GM18867 (cell line): ENCODE measurements at regions not wholly inside any gene's neighbourhood (a gene's known extent, or its start where the extent isn't known, plus 50 kb on each side); places are given as distances from the start of the nearest gene placed in this dataset.
"Not testable (repeated sequence)": the region's sequence is repeated elsewhere in the genome, so short reads cannot be mapped to it uniquely, and the experiment has no call there.

ENCODE experiments used
- ATAC-seq: cut with Tn5 transposase; IDR thresholded peaks from one replicate; pipeline ENCODE4 v1.9.1; 2021; ENCODE audit warnings: mild to moderate bottlenecking, moderate library complexity; ENCODE audit not compliant: unreplicated experiment

DNA sequence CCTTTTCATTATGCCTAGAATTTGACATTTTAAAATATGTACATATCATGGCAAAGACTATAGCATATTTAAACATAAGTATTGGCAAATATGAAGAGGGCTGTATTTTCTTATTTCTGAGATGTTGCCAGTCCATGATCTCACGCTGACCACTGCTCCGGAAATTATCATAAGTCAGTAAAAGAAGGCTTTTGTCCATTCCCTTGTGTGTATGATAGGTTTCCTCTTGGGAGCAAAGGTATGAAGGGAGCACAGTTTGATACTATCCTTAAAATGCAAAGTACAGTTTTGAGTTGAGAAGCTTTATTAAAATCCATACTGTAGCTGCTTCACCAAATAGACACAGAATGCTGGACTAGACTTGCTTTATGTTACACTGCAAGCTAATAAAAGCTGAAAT lies 52.6 kb upstream of the AGA start:
- no peak for ATAC-seq

DNA sequence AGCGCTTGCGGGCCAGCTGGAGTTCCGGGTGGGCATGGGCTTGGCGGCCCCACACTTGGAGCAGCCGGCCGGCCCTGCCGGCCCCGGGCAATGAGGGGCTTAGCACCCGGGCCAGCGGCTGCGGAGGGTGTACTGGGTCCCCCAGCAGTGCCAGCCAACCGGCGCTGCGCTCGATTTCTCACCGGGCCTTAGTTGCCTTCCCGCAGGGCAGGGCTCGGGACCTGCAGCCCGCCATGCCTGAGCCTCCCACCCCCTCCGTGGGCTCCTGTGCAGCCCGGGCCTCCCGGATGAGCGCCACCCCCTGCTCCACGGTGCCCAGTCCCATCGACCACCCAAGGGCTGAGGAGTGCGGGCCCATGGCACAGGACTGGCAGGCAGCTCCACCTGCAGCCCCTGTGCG lies 53.4 kb upstream of the AGA start:
- ATAC-seq, result not testable (repeated sequence)

DNA sequence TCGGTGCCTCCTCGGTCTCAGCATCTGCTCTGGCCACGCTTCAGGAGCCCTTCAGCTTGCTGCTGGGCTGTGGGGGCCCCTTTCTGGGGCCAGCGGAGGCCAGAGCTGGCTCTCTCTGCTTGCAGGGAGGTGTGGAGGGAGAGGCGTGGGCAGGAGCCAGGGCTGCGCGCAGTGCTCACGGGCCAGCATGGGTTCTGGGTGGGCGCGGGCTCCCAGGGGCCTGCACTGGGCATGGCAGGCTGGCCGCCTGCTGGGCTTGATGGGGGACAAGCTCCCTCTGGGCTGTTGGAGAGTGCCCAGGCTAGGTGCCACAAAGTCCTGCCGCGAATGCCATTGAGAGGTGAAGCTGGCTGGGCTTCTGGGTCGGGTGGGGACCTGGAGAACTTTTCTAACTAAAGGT lies 57.3 kb upstream of the AGA start:
- ATAC-seq, result no peak

DNA sequence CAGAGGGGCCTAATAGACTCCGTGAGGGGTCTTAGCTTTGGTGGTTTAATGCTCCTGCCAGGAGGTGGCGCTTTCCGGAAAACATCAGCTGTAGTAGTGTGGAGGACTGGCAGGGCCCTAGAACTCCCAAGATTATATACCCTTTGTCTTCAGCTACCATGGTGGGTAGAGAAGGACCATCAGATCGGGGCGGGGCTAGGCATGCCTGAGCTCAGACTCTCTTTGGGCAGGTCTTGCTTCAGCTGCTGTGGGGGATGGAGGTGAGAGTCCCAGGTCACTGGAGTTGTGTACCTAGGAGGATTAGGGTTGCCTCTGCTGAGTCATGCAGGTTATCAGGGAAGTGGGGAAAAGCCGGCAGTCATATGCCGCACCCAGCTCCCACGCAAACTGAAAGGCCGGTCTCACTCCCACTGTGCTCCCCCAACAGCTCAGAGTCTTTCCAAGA lies 63.0 kb upstream of the AGA start:
- ATAC-seq, result no peak

DNA sequence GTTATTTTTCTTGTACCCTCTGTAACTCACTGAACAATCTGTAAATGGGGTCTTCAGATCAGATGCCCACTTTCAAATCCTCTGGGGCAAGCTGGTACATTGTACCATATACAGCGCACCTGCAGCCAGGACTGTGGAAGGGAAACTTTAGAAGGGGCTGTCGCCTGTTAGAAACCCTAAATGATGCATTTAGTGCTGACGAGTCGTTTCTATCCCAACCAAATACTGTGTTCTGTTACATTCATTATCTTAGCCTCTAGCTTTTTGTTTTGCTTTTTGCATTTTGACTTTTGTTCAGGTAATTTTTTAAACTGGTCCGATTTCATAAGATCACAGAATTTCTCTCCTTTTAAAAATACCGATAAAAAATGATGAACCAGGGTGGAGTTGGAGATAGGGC lies 66.4 kb upstream of the AGA start:
- ATAC-seq, result no peak

DNA sequence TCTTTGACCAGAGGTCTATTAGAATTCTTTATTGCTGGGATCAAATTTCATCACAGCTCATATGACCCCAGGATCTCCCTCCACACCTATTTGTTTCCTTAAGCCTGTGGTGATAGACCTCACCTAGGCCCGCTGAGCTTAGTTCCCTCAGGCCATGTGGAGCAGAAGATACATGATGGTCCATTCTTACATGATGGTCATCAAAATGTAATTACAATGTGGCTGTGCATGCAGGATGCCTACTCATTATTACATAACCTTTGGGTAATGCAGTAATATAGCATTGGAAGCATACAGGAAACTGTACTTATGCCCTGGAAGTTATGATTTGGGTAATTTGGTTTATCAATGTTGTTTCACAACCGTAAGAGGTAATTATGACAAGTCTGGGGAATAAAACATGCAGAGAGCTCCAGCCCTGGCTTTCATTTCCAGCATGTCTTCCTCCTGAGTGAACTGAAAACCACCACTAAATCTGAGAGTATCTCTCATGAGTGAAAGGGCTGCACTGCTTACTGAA lies 67.0 kb upstream of the AGA start:
- ATAC-seq, result no peak

DNA sequence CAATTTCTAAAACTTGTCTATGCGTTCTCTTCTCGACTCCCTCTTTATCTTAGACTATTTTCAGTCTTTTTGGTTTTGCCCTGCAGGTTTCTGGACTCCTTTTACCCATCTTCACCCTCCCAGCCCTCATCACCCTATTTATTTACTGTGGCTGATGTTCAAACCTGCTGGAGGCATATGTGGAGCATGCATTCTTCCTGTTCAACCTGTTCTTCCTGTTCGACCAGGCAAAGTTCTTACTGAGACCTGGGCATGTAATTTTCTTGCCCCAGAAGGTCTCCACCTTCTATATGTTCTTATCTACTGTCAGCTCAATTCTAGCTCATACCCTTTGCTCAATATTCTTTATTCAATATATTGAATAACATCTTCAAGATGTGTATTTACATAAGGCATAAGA lies 69.4 kb upstream of the AGA start:
- no peak for ATAC-seq

DNA sequence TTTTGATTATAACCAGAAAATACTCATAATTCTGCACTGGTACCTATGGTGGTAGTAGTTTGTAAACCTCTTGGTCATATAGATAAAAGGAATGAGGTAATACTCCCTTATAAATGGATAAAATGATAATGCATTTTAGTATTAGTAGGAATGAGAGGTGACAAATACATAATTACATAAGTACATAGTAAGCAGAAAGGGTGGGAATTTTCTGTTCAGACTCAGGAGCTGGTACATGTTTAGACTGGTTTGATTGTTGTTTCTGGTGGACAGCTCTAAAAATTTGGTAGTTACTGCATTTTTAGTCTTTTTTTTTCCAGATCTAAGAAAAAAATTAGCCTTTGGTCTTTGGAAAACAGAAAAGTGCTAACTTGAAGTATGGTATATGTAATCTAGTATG lies 70.4 kb upstream of the AGA start:
- ATAC-seq, result no peak

DNA sequence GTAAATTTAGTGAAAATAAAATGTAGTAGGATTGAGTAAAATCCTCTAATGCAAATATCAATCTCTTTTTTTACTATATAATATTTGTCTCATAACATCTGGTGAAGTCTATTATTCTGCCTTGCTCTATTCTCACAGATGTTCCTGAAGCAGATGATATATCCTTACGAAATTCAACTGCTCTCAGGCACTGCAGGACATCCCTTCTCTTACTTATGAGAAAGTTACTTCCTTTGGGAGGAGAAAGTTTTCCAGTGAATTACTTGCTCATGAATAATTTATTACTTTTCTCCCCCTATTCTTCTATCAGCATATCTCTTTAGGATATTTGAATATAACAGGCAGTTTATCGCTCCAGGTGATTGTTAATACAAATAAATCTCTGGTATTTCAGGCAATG lies 75.6 kb upstream of the AGA start:
- no peak for ATAC-seq

DNA sequence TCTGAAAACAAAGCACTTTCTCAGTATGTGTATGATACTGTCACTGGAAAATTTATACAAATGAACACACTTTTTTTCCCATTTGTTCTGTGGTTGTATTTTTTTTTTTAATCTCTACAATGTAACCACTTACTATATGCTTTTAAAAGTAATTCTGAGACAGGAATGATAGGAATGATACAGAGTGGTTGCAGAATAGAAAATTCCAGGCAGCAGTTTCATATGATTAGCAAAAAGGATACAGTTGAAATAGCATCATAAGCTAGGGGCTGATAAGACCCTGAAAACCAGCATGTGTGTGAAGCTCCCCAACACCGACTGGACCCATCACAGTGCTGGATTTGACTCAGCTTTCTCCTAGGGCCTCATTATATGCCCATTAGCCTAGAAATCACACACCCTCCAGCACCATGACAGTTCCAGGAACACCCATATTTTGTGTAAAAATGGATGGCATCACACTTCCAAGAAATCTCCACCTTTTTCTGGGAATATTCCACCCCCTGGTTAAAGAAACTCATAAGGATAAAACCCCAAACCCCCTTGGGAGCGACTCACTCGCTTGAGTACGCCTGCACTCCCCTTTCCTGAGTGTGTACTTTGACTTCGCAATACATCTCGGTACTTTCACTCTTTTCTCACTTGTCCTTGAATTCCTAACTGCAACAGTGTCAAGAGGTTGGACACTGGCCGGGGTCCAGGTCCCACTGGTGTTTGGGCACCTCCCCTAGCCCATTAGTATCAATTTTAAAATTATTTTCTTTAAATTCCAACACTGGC lies 77.4 kb upstream of the AGA start:
- ATAC-seq, result no peak

DNA sequence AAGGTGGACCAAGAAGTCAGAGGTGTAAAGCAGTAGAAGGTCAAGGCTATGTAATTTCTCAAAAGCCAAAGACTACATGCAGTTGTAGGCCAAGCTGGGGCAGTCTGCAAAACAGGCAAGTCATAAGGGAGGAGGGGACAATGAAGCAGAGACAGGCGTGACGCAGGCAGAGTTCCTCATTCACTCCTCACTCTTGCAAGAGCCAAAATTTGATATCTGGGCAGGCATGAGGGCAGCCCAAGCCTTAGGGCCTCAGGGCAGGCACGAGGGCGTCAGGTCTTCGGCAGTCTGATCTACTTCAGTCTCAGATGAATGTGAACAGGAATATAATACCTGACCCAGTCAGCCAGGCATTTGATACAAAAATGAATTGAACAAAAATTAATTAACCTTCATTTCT lies 86.4 kb upstream of the AGA start:
- no peak for ATAC-seq

DNA sequence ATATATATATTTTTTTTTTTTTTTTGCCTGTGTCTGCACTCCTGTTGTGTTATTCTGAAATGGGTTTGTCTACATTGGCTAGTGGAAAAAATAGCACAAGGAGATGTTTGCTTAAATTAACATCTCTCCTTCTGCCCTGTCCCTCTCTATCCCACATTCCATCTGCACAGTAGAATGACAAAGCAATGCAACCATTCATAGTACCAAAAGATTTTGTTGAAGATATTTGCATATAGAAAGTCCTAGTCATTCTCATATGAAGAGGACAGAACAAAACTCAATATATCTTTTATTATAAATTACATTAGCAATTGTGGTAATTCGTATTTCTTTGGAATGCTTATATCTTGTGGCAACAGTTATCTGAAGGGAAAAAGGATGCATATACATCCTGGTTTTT lies 88.3 kb upstream of the AGA start:
- no peak for ATAC-seq

DNA sequence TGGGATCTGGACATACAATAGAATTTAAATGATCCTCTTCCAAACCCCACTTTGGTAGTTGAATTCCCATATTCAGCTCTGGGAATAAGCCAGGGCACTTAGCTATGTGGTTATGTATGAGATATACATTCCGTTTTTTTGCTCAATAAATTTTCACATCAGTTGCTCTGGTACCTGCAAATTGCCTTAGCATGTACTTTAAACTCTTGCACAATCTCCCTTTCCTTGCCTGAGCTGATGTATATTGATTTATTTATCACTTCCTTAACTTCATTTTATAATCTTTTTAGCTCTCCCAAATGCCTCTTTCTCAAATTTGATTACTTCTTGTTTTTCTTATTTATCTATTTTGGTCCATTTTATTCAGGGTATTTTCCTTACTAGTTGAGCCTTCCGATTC lies 90.1 kb upstream of the AGA start:
- ATAC-seq, result no peak

DNA sequence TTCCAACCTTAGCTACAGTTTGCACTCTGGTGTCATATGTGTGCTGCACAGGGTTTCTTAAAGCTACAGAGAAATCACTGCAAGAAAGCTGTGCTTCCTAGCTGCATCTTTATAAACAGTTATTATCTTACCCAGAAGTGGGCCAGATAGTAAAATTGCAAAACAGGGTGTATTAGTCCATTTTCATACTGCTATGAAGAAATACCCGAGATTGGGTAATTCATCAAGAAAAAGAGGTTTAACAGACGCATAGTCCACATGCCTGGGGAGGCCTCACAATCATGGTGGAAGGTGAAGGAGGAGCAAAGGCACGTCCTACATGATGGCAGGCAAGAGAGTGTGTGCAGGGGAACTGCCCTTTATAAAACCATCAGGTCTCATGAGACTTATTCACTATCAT lies 92.6 kb upstream of the AGA start:
- ATAC-seq, result not testable (repeated sequence)

DNA sequence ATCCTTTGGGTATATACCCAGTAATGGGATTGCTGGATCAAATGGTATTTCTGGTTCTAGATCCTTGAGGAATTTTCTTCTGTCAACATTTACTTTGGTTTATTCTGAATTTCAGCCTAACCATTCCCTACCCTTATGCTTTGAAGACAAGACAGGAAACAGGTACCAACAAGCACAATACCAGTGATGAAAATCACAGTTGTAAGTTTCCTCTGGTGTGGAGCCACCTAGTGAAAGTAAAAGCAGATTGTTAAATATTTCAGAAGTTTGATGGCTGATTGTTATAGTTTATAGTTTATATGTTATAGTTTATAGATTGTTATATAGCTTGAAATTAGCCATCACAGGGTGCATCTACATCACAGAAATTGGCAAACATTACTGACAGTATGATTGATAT lies 104.5 kb upstream of the AGA start:
- ATAC-seq, result no peak

DNA sequence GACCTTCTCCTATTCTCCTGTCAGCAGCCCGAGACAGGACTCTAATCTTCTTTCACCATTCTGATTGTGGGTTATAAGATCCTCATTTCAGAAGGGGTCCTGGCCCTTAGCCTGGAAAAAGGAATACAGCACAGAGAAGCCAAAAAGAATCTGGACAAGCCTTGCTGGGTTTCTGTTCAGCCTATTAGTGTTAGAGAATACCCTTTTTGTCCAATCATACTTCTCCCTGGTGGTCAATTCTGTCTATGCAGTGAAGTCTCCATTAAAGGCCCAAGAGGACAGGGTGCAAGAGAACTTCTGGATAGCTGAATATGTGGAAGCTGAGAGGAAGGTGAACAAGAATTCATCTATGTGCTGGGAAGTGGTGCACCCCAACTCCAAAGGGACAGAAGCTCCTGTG lies 105.7 kb upstream of the AGA start:
- no peak for ATAC-seq

DNA sequence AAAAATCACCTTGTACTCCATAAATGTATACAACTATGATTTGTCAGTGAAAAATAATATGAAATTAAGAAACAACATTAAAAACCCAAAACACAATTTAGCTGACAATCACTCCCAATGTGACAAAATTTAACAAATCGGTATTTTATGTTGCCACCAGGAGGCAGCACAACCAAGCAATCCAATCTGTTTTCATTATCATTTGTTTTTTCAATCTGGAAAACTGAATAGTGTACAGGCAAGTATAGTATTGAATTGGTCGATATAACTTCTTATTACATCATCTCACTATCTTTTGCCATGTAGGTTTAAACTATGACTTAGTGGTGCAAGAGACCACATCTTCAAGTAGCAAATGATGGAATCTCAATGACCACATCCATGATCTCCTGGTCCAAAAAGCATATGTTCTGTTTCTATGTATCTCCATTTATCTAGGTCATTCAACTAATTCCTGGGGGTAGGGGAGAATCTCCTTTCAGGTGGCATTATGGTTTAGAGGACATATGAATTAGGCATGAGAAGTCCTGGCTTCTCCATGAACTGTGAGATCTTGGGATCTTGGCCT lies 112.9 kb upstream of the AGA start:
- ATAC-seq, result no peak

DNA sequence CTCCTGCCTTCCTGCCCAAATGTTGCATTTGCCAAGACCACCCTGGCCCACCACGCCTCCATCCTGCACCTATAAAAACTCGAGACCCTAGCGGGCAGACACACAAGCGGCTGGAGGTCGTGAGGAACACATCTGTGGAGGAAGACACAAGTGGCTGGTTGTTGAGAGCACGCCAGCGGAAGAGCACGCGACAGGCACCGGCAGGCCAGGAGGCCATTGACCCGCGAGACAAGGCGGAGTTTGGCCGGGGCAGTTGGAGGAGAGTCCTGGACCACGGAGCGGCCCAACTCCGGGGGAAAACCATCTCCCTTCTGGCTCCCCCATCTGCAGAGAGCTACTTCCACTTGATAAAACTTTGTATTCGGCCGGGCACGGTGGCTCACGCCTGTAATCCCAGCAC lies 115.2 kb upstream of the AGA start:
- no peak for ATAC-seq

DNA sequence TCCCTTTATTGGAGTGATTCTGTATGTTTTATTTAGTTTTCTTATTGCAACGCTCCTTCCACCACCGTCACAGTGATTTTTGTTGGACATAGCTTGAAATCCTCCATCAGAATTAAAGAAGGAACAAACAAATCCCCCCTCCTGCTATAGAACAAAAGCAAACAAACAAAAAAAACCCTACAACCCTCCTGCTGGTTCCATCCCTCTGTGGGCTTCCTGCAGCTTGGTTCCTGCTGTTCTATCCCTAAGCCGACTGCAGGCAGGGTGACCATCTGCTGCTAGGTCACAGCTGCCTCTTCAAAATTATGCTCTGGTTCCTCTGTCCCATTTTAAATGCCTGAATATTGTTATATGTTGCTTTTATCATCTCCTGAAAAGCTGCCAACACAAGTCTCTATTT lies 116.8 kb upstream of the AGA start:
- no peak for ATAC-seq

DNA sequence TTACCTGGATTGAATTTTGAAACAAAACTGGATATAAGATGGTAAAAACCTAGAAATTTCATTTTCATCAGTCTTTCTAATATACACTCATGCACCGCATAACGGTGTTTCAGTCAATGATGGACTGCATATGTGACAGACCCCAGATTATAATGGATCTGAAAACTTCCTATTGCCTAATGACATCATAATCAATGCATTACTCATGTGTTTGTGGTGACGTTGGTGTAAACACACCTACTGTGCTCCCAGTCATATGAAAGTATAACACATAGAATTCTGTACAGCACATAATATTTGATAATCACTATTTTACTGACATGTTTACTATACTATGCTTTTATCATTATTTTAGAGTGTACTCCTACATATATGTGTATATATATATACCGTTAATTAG lies 119.9 kb upstream of the AGA start:
- ATAC-seq, result no peak

DNA sequence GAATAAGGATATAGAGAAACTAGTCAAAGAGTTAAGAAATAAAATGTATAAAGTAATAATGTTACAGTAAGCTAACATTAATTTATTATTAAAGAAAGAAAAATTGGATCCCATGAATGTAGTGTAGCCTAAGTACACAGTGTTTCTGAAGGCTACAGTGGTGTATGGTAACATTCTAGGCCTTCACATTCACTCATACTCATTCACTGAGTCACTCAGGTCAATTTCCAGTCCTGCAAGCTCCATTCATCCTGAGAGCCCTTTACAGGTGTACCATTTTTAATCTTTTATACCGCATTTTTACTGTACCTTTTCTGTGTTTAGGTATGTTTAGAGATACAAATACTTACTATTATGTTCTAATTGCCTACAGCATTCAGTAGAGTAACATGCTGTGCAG lies 120.6 kb upstream of the AGA start:
- no peak for ATAC-seq

DNA sequence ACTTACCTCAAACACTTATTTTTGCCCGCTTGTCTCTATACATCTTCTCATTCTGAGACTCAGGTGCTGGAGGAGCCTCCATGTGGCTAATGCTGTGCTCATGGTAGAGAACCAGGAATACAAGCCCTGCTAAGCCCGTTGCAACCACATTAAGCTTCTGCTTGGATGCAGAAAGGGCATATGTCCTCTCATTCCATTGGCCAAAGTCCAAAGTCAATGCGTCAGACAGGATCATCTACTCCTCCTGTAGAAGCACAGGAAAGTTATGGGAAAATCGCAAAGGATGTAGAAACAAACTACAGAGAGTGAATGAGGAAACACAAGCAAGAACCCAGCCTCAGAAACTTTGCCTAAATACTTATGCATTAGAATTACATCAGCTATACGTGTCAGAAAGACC lies 124.5 kb upstream of the AGA start:
- no peak for ATAC-seq

DNA sequence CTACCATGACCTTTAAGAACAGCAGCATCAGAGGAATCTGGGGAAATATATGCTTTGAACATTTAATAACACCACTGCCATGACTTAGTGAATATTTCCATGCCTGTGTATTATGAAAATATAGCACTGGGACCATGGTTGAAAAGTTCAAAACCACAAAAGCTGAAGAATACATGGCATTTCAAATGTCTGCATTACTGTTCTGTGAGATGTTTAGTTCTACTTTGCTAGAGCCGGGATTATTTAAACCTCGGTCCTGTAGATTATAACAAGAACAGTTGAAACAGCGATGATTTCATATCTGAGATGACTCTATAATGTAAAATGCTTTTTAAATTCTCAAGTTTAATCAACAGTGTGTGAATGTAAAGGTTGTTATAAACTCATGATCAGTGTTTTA lies 126.7 kb upstream of the AGA start:
- no peak for ATAC-seq
